ENCODE measurements at regions not wholly inside any gene's neighbourhood (a gene's known extent, or its start where the extent isn't known, plus 50 kb on each side); places are given as distances from the start of the nearest gene placed in this dataset.

GRCh38 chr9:135185060-135185459 lies 97.6 kb downstream of the OLFM1 start:
- Histone ChIP-seq H3K27ac (ENCODE audit: control insufficient read depth, insufficient read depth, low read length) (no peak overlapping the region), H3K9me3 (ENCODE audit: control insufficient read depth, low read depth, low read length) (peaks cover 2% of the 10 kb centered on the region), H3K9ac (ENCODE audit: control insufficient read depth, extremely low read depth, insufficient read depth, low read length) (no peak overlapping the region), H2AFZ (ENCODE audit: control insufficient read depth, low read length) (no peak overlapping the region), H3K9me1 (ENCODE audit: control insufficient read depth, extremely low read depth, insufficient read depth, low read length) (no peaks in the 10 kb centered on the region), H3K4me2 (ENCODE audit: control insufficient read depth, extremely low read depth, insufficient read depth, low read depth, low read length) (no peak overlapping the region), H4K20me1 (ENCODE audit: control insufficient read depth, extremely low read depth, insufficient read depth, low read length) (no peaks in the 10 kb centered on the region), H3K4me3 (ENCODE audit: control insufficient read depth in 2 of 3, extremely low read depth in 1 of 3, insufficient read depth in 2 of 3, low read depth in 1 of 3, low read length in 3 of 3) (no peak overlapping the region), H3K4me1 (ENCODE audit: control insufficient read depth, extremely low read depth, insufficient read depth, low read length) (no peaks in the 10 kb centered on the region), H3K36me3 (ENCODE audit: control insufficient read depth in 2 of 2, extremely low read depth in 1 of 2, insufficient read depth in 2 of 2, low read length in 2 of 2) (no peaks in the 10 kb centered on the region), H3K27me3 (ENCODE audit: control insufficient read depth, extremely low read depth, insufficient read depth, low read length) (peaks cover 5% of the 10 kb centered on the region), H3K79me2 (ENCODE audit: control insufficient read depth, insufficient read depth, low read length) (no peaks in the 10 kb centered on the region)
- dilution Hi-C loops (cut with MboI; ENCODE audit: extremely low pct_ligation_motif_present, low sequenced_read_pairs) = no loop called here
- no peak for FAIRE-seq
- no peak for TF ChIP-seq CTCF (optimal IDR thresholded peaks at IDR 0.05 in 1 of 3, IDR thresholded peaks at IDR 0.05 in 1 of 3, conservative IDR thresholded peaks at IDR 0.05 in 1 of 3; ENCODE audit: extremely low read depth in 1 of 3, insufficient read depth in 2 of 3, low read length in 3 of 3)
- no peak for TF ChIP-seq EZH2 (IDR thresholded peaks at IDR 0.05; ENCODE audit: low read length)
- DNase-seq (ENCODE audit: low read depth, low spot score) = no peak

DNA sequence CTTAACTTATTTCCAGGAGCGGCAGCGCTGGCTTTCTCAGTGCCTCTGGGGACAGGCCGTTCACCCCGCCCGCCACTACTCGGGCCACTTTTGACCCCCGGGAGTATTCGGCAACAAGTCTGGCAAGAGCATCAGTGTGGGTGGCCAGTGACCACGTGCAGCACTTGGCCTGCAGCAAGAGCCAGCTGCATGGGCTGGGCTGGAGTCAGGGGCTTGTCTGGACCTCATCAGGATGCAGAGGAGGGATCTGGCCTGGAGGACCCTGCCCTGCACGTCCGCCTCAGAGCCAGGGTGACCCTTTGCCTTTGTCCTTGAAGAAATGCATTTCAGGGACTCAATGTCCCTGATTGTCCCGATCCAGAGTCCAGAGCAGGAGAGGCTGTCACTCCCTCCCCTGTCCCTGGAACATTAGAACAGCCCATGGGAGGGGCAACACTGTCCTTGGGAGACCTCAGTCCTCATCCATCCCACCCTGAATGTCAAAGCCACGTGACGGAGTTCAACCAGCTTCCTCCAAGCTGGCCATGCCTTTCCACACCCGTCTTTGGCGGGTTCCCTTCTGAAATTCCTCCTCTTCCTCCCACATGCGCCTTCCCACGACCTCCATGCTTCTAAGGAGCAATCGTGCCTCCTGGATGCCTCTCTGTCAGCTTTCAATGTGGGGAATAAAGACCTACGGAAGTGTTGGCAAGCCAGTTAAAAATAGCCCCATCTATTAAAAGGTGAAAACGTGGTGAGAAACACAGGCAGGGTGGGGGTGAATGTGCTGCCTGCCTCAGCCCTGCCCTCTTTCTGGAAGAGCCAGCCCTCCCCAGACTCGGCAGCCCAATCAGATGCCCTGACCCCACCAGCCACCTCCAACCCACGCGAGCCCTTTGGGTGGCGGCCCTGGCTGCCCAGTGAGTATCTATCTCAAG lies 99.0 kb downstream of the OLFM1 start:
- DNase-seq (ENCODE audit: low read depth, low spot score) (no peak), FAIRE-seq (no peak)
- dilution Hi-C loops (cut with MboI; ENCODE audit: extremely low pct_ligation_motif_present, low sequenced_read_pairs) = no loop called here
- H3K9me3 ChIP-seq (ENCODE audit: control insufficient read depth, low read depth, low read length) = peaks cover 2% of the 10 kb centered on the region
- no peak overlapping the region for H3K9ac ChIP-seq (ENCODE audit: control insufficient read depth, extremely low read depth, insufficient read depth, low read length)
- no peak overlapping the region for H3K27ac ChIP-seq (ENCODE audit: control insufficient read depth, insufficient read depth, low read length)
- H3K4me1 ChIP-seq (ENCODE audit: control insufficient read depth, extremely low read depth, insufficient read depth, low read length) = no peaks in the 10 kb centered on the region
- no peaks in the 10 kb centered on the region for H3K79me2 ChIP-seq (ENCODE audit: control insufficient read depth, insufficient read depth, low read length)
- H3K4me2 ChIP-seq (ENCODE audit: control insufficient read depth, extremely low read depth, insufficient read depth, low read depth, low read length) = no peak overlapping the region
- peaks cover 5% of the 10 kb centered on the region for H3K27me3 ChIP-seq (ENCODE audit: control insufficient read depth, extremely low read depth, insufficient read depth, low read length)
- TF ChIP-seq CTCF (optimal IDR thresholded peaks at IDR 0.05 in 1 of 3, IDR thresholded peaks at IDR 0.05 in 1 of 3, conservative IDR thresholded peaks at IDR 0.05 in 1 of 3; ENCODE audit: extremely low read depth in 1 of 3, insufficient read depth in 2 of 3, low read length in 3 of 3) = no peak
- no peak for TF ChIP-seq EZH2 (IDR thresholded peaks at IDR 0.05; ENCODE audit: low read length)
- no peaks in the 10 kb centered on the region for H3K36me3 ChIP-seq (ENCODE audit: control insufficient read depth in 2 of 2, extremely low read depth in 1 of 2, insufficient read depth in 2 of 2, low read length in 2 of 2)
- H4K20me1 ChIP-seq (ENCODE audit: control insufficient read depth, extremely low read depth, insufficient read depth, low read length) = no peaks in the 10 kb centered on the region
- no peaks in the 10 kb centered on the region for H3K9me1 ChIP-seq (ENCODE audit: control insufficient read depth, extremely low read depth, insufficient read depth, low read length)
- no peak overlapping the region for H2AFZ ChIP-seq (ENCODE audit: control insufficient read depth, low read length)
- no peak overlapping the region for H3K4me3 ChIP-seq (ENCODE audit: control insufficient read depth in 2 of 3, extremely low read depth in 1 of 3, insufficient read depth in 2 of 3, low read depth in 1 of 3, low read length in 3 of 3)

Data from keratinocyte (primary cell).